Lung (tissue), 11 donors: ENCODE measurements at regions not wholly inside any gene's neighbourhood (a gene's known extent, or its start where the extent isn't known, plus 50 kb on each side); places are given as distances from the start of the nearest gene placed in this dataset.

ENCODE experiments used
- ATAC-seq: fragments of 200-7000 bp; cut with Tn5 transposase; one replicate; pipeline ENCODE4 v1.9.1; 2020; ENCODE audit warnings: moderate number of reproducible peaks; ENCODE audit not compliant: insufficient read depth, low FRiP score
- DNase-seq, 3 donors: peaks; one replicate each; pipeline ENCODE4 v3.0.0-alpha.2; 2013 to 2017
- H3K27ac ChIP-seq, 2 donors: one replicate each; pipeline ENCODE4 v1.5.1; 2013; ENCODE audit warnings: mild to moderate bottlenecking in 2 of 2, moderate library complexity in 2 of 2, control low read depth in 1 of 2, inconsistent platforms in 1 of 2, low read depth in 1 of 2, low read length in 1 of 2
- H3K27me3 ChIP-seq, 3 donors: one replicate each; pipeline ENCODE4 v1.5.1; 2013; ENCODE audit warnings: low read length in 2 of 3; ENCODE audit not compliant: control insufficient read depth in 3 of 3, insufficient read depth in 3 of 3
- H3K36me3 ChIP-seq, 4 donors: one replicate each; pipeline ENCODE4 v1.5.1; 2013; ENCODE audit warnings: low read length in 4 of 4, mild to moderate bottlenecking in 1 of 4, moderate library complexity in 1 of 4; ENCODE audit not compliant: control insufficient read depth in 4 of 4, insufficient read depth in 4 of 4
- H3K4me1 ChIP-seq, 5 donors: one replicate each; pipeline ENCODE4 v1.5.1; 2013; ENCODE audit warnings: low read length in 5 of 5, mild to moderate bottlenecking in 2 of 5, moderate library complexity in 1 of 5; ENCODE audit not compliant: control insufficient read depth in 5 of 5, insufficient read depth in 5 of 5
- H3K4me3 ChIP-seq: one replicate; pipeline ENCODE4 v1.5.1; 2013; ENCODE audit warnings: mild to moderate bottlenecking, control low read depth, moderate library complexity
- H3K9ac ChIP-seq, 2 donors: one replicate each; pipeline ENCODE4 v1.5.1; 2013; ENCODE audit warnings: low read length in 2 of 2, control low read depth in 1 of 2; ENCODE audit not compliant: insufficient read depth in 1 of 2
- H3K9me3 ChIP-seq, 4 donors: one replicate each; pipeline ENCODE4 v1.5.1; 2013; ENCODE audit warnings: low read length in 3 of 4, mild to moderate bottlenecking in 1 of 4, moderate library complexity in 1 of 4; ENCODE audit not compliant: control insufficient read depth in 4 of 4, insufficient read depth in 3 of 4
- WGBS, 2 donors: extraction: QIAGEN DNeasy Blood & Tissue Kit; methylation state at CpG; one replicate each; pipeline ENCODE4 v1.1.7; 2013; 5-methylcytosine and 5-hydroxymethylcytosine counted together
- TF ChIP-seq, protein P1 (sequence below): IDR thresholded peaks from 2 replicates; pipeline ENCODE4 v1.5.1; 2012; ENCODE audit warnings: mild to moderate bottlenecking; ENCODE audit errors: control extremely low read depth, extremely low read depth
- donor health status: control.
- donor health status: control.
- donor health status: Bipolar disorder and iron deficiency.
- donor health status: healthy.
- donor health status: DM: yes; HTN: yes; CAD: no.

DNA sequence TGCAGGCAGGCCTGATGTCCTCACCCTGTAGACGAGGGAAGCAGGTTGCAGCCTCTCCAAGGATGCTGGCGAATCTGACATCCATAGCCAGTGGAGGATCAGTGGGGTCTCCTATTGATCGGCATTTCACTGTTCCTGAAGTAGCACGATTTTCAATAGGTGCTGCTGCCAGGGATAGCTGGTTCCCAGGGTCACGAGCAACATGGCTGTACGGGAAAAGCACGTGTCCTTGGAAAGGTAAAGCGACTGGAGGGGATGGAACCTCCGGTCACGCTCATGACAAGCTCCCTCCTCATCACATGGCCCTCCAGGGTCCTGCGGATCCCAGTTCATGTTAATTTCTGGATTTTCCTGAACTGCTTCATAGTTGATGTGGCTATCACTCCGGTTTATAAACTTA, 373.7 kb upstream of the SMIM21 start:
- Histone ChIP-seq H3K9ac (no peak overlapping the region), H3K4me3 (no peak overlapping the region), H3K9me3 (no peaks in the 10 kb centered on the region), H3K36me3 (no peaks in the 10 kb centered on the region), H3K27ac (no peak overlapping the region), H3K4me1 (peaks cover 0 to 7% (median 0%) of the 10 kb centered on the region in 5 donors), H3K27me3 (peaks cover 0 to 22% (median 0%) of the 10 kb centered on the region in 3 donors)
- 91 to 92% methylated on average over 12 of the region's 12 CpGs for WGBS, 2 donors
- TF ChIP-seq, protein P1, sequence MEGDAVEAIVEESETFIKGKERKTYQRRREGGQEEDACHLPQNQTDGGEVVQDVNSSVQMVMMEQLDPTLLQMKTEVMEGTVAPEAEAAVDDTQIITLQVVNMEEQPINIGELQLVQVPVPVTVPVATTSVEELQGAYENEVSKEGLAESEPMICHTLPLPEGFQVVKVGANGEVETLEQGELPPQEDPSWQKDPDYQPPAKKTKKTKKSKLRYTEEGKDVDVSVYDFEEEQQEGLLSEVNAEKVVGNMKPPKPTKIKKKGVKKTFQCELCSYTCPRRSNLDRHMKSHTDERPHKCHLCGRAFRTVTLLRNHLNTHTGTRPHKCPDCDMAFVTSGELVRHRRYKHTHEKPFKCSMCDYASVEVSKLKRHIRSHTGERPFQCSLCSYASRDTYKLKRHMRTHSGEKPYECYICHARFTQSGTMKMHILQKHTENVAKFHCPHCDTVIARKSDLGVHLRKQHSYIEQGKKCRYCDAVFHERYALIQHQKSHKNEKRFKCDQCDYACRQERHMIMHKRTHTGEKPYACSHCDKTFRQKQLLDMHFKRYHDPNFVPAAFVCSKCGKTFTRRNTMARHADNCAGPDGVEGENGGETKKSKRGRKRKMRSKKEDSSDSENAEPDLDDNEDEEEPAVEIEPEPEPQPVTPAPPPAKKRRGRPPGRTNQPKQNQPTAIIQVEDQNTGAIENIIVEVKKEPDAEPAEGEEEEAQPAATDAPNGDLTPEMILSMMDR, result no peak
- no peak for ATAC-seq
- DNase-seq, result no peak

DNA sequence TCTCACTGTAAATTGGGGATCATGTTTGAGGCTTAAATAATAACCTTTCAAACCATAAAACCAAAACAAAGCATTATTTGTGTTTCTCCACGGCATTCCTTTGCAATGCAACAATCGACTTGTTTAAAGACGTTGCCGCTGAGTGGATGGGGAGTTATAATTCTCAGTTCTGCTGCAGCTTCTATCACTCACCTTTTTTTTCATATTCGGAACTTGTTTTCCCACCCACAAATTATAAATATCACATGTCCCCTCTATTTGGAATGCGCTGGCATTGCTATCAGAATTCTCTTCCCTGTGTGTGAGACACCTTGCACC, 372.8 kb upstream of the SMIM21 start:
- WGBS, 2 donors, result 89 to 90% methylated on average over 6 of the region's 6 CpGs
- H3K27me3 ChIP-seq, result peaks cover 0 to 23% (median 0%) of the 10 kb centered on the region in 3 donors
- ATAC-seq, result no peak

GRCh38 chr18:75799449-75800330, 372.2 kb upstream of the SMIM21 start:
- no peaks in the 10 kb centered on the region for H3K4me1 ChIP-seq
- H3K4me3 ChIP-seq, result no peak overlapping the region
- no peaks in the 10 kb centered on the region for H3K36me3 ChIP-seq
- H3K27me3 ChIP-seq, result peaks cover 0 to 26% (median 0%) of the 10 kb centered on the region in 3 donors
- DNase-seq (no peak), ATAC-seq (peak; percentile 59)
- H3K27ac ChIP-seq, result no peak overlapping the region
- no peak overlapping the region for H3K9ac ChIP-seq
- TF ChIP-seq, protein P1, result no peak
- 71 to 80% methylated on average over 10 of the region's 10 CpGs for WGBS, 2 donors
- peaks cover 0 to under 1% (median 0%) of the 10 kb centered on the region in 4 donors for H3K9me3 ChIP-seq

More for the DNA sequence above, 372.8 kb upstream of the SMIM21 start:
- TF ChIP-seq, protein P1, result no peak
- H3K27ac ChIP-seq, result no peak overlapping the region
- H3K4me1 ChIP-seq, result peaks cover 0 to 4% (median 0%) of the 10 kb centered on the region in 5 donors
- H3K36me3 ChIP-seq, result no peaks in the 10 kb centered on the region
- no peak overlapping the region for H3K9ac ChIP-seq
- H3K4me3 ChIP-seq, result no peak overlapping the region
- DNase-seq, result no peak
- H3K9me3 ChIP-seq, result no peaks in the 10 kb centered on the region
